ENCODE measurements at regions not wholly inside any gene's neighbourhood (a gene's known extent, or its start where the extent isn't known, plus 50 kb on each side); places are given as distances from the start of the nearest gene placed in this dataset.

- TF ChIP-seq EZH2 (IDR thresholded peaks at IDR 0.05; ENCODE audit: borderline replicate concordance) (no peak), CTCF (IDR thresholded peaks at IDR 0.05; ENCODE audit: poor library complexity) (no peak), EZH2phosphoT487 (IDR thresholded peaks at IDR 0.05; ENCODE audit: low read depth, severe bottlenecking, unreplicated experiment) (no peak)
These were observed 163.1 kb downstream of the RPIA start for GRCh38 chr2:88854528-88854927.

Measured in hepatocyte (in vitro differentiated cells).